ENCODE measurements at regions not wholly inside any gene's neighbourhood (a gene's known extent, or its start where the extent isn't known, plus 50 kb on each side); places are given as distances from the start of the nearest gene placed in this dataset.
"Not testable (repeated sequence)": the region's sequence is repeated elsewhere in the genome, so short reads cannot be mapped to it uniquely, and the experiment has no call there.

DNA sequence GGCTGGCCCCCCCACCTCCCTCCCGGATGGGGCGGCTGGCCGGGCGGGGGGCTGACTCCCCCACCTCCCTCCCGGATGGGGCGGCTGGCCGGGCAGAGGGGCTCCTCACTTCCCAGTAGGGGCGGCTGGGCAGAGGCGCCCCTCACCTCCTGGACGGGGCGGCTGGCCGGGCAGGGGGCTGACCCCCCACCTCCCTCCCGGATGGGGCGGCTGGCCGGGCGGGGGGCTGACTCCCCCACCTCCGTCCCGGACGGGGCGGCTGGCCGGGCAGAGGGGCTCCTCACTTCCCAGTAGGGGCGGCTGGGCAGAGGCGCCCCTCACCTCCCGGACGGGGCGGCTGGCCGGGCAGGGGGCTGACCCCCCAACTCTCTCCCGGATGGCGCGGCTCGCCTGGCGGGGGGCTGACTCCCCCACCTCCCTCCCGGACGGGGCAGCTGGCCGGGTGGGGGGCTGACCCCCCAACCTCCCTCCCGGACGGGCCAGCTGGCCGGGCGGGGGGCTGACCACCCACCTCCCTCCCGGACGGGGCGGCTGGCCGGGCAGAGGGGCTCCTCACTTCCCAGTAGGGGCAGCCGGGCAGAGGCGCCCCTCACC lies 194.1 kb upstream of the GRIA1 start:
- not testable (repeated sequence) for TF ChIP-seq POLR2A (IDR thresholded peaks at IDR 0.05; ENCODE audit: control extremely low read depth in 1 of 2, low read depth in 2 of 2, low read length in 2 of 2); SIX5 (IDR thresholded peaks at IDR 0.05; ENCODE audit: low read depth, low read length); KDM5A (IDR thresholded peaks at IDR 0.05; ENCODE audit: low read length); CBX5 (IDR thresholded peaks at IDR 0.05; ENCODE audit: low read depth, low read length); GABPA (IDR thresholded peaks at IDR 0.05; ENCODE audit: borderline replicate concordance, insufficient read depth, low read length); TCF12 (IDR thresholded peaks at IDR 0.05; ENCODE audit: low read depth, low read length); TEAD4 (IDR thresholded peaks at IDR 0.05; ENCODE audit: low read depth, low read length); SP1 (IDR thresholded peaks at IDR 0.05; ENCODE audit: low read depth, low read length); CHD2 (IDR thresholded peaks at IDR 0.05; ENCODE audit: low read length); EGR1 (IDR thresholded peaks at IDR 0.05; ENCODE audit: borderline replicate concordance, low read depth, low read length); EZH2 (IDR thresholded peaks at IDR 0.05; ENCODE audit: low read depth, low read length, severe bottlenecking)
- TF ChIP-seq, protein P1, sequence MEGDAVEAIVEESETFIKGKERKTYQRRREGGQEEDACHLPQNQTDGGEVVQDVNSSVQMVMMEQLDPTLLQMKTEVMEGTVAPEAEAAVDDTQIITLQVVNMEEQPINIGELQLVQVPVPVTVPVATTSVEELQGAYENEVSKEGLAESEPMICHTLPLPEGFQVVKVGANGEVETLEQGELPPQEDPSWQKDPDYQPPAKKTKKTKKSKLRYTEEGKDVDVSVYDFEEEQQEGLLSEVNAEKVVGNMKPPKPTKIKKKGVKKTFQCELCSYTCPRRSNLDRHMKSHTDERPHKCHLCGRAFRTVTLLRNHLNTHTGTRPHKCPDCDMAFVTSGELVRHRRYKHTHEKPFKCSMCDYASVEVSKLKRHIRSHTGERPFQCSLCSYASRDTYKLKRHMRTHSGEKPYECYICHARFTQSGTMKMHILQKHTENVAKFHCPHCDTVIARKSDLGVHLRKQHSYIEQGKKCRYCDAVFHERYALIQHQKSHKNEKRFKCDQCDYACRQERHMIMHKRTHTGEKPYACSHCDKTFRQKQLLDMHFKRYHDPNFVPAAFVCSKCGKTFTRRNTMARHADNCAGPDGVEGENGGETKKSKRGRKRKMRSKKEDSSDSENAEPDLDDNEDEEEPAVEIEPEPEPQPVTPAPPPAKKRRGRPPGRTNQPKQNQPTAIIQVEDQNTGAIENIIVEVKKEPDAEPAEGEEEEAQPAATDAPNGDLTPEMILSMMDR (IDR thresholded peaks at IDR 0.05; ENCODE audit: control extremely low read depth in 1 of 3, insufficient read depth in 1 of 3, low read depth in 1 of 3, low read length in 3 of 3): not testable (repeated sequence)
- TF ChIP-seq, protein P2, sequence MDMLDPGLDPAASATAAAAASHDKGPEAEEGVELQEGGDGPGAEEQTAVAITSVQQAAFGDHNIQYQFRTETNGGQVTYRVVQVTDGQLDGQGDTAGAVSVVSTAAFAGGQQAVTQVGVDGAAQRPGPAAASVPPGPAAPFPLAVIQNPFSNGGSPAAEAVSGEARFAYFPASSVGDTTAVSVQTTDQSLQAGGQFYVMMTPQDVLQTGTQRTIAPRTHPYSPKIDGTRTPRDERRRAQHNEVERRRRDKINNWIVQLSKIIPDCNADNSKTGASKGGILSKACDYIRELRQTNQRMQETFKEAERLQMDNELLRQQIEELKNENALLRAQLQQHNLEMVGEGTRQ (IDR thresholded peaks at IDR 0.05; ENCODE audit: low read length): not testable (repeated sequence)
